ENCODE measurements at regions not wholly inside any gene's neighbourhood (a gene's known extent, or its start where the extent isn't known, plus 50 kb on each side); places are given as distances from the start of the nearest gene placed in this dataset.

DNA sequence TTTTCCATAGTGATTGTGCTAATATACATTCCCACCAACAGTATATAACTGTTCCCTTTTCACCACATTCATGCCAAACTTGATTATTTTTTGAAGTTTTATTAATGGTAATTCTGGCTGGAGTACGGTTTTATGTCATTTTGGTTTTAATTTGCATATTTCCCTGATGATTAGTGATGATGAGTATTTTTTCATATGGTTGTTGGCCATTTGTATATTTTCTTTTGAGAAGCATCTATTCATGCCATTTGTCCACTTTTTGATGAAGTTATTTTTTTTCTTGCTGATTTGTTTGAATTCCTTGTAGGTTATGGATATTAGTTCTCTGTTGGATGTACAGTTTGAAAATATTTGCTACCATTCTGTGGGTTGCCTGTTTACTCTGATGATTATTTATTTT, 484.4 kb upstream of the SPRY2 start:
- Histone ChIP-seq H3K27me3 (ENCODE audit: control insufficient read depth, insufficient read depth, low read length) (no peaks in the 10 kb centered on the region), H3K27ac (no peak overlapping the region), H3K4me3 (ENCODE audit: low read depth, low read length) (no peak overlapping the region), H3K4me2 (ENCODE audit: low read length) (no peak overlapping the region), H3K4me1 (no peaks in the 10 kb centered on the region), H3K9me3 (ENCODE audit: control insufficient read depth, low read length) (no peaks in the 10 kb centered on the region), H3K36me3 (ENCODE audit: control insufficient read depth, insufficient read depth, low read length) (no peaks in the 10 kb centered on the region), H3K9ac (no peak overlapping the region), H3K79me2 (no peaks in the 10 kb centered on the region), H2AFZ (no peak overlapping the region)
- TF ChIP-seq, protein P1, sequence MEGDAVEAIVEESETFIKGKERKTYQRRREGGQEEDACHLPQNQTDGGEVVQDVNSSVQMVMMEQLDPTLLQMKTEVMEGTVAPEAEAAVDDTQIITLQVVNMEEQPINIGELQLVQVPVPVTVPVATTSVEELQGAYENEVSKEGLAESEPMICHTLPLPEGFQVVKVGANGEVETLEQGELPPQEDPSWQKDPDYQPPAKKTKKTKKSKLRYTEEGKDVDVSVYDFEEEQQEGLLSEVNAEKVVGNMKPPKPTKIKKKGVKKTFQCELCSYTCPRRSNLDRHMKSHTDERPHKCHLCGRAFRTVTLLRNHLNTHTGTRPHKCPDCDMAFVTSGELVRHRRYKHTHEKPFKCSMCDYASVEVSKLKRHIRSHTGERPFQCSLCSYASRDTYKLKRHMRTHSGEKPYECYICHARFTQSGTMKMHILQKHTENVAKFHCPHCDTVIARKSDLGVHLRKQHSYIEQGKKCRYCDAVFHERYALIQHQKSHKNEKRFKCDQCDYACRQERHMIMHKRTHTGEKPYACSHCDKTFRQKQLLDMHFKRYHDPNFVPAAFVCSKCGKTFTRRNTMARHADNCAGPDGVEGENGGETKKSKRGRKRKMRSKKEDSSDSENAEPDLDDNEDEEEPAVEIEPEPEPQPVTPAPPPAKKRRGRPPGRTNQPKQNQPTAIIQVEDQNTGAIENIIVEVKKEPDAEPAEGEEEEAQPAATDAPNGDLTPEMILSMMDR (IDR thresholded peaks at IDR 0.05), result no peak

DNA sequence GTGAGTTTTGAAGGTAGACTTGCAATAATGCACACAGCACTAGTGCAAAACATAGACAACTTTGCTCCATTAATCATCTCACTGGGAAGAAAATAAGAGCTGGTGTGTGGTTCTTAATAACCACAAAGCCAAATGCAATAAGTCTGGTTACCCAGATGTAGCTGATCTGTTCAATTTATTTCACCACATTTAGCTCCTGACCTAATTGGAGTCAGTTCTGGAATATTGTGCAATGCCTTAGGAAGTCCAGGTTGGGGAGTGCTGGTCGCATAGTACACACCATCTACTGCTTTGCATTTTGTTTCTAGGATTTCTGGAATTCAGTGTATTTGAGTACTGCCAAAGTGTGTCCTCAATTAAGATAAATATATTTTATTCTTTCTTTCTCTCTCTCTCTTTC, 483.3 kb upstream of the SPRY2 start:
- no peak overlapping the region for H3K27ac ChIP-seq
- H3K27me3 ChIP-seq (ENCODE audit: control insufficient read depth, insufficient read depth, low read length), result no peaks in the 10 kb centered on the region
- no peak overlapping the region for H2AFZ ChIP-seq
- no peaks in the 10 kb centered on the region for H3K9me3 ChIP-seq (ENCODE audit: control insufficient read depth, low read length)
- TF ChIP-seq, protein P1 (IDR thresholded peaks at IDR 0.05), result no peak
- no peak overlapping the region for H3K4me3 ChIP-seq (ENCODE audit: low read depth, low read length)
- H3K4me2 ChIP-seq (ENCODE audit: low read length), result no peak overlapping the region
- H3K9ac ChIP-seq, result no peak overlapping the region
- H3K36me3 ChIP-seq (ENCODE audit: control insufficient read depth, insufficient read depth, low read length), result no peaks in the 10 kb centered on the region
- no peaks in the 10 kb centered on the region for H3K79me2 ChIP-seq
- H3K4me1 ChIP-seq, result no peaks in the 10 kb centered on the region

DNA sequence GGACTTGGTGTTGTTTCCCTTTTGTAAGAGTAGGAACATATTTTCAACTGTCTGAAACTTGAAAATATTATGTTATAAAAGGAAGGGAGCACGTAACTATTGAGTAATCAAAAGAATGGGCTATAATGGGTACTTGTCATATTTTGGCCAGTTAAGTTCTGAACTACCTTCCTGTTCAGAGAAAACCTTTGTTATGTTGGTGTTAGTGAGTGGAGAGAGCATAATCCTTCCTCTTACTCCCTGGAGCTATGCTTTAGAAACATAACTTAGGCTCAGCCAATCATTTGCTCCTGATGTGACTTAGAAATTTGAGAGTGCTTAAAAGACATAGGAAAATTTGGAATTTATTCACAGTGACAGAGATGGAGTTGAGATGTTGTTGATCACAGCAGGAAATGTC, 482.5 kb upstream of the SPRY2 start:
- Histone ChIP-seq H3K4me3 (ENCODE audit: low read depth, low read length) (no peak overlapping the region), H3K27ac (no peak overlapping the region), H3K4me2 (ENCODE audit: low read length) (no peak overlapping the region), H3K4me1 (no peaks in the 10 kb centered on the region), H3K9ac (no peak overlapping the region), H2AFZ (no peak overlapping the region), H3K9me3 (ENCODE audit: control insufficient read depth, low read length) (no peaks in the 10 kb centered on the region), H3K36me3 (ENCODE audit: control insufficient read depth, insufficient read depth, low read length) (no peaks in the 10 kb centered on the region), H3K27me3 (ENCODE audit: control insufficient read depth, insufficient read depth, low read length) (no peaks in the 10 kb centered on the region), H3K79me2 (no peaks in the 10 kb centered on the region)
- TF ChIP-seq, protein P1 (IDR thresholded peaks at IDR 0.05), result no peak

DNA sequence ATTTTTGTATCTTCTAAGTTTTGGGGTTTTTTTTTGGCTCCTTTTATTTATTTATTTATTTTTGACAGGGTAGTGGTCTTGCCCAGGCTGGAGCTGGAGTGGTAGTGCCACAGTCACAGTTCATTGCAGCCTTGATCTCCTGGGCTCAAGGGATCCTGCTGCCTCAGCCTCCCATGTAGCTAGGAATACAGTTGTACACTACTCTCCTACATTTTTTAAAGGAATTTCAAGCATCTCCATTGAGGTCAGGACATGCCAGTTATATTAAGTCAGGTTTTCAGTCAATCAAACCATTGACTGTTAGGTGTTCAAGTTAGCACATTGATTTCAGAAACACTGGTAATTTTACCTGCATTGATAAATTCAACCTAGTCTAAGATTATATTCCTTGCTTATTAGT, 480.5 kb upstream of the SPRY2 start:
- Histone ChIP-seq H3K4me1 (no peaks in the 10 kb centered on the region), H3K4me3 (ENCODE audit: low read depth, low read length) (no peak overlapping the region), H3K36me3 (ENCODE audit: control insufficient read depth, insufficient read depth, low read length) (no peaks in the 10 kb centered on the region), H3K27me3 (ENCODE audit: control insufficient read depth, insufficient read depth, low read length) (no peaks in the 10 kb centered on the region), H3K79me2 (no peaks in the 10 kb centered on the region), H3K9ac (no peak overlapping the region), H2AFZ (no peak overlapping the region), H3K27ac (no peak overlapping the region), H3K9me3 (ENCODE audit: control insufficient read depth, low read length) (no peaks in the 10 kb centered on the region), H3K4me2 (ENCODE audit: low read length) (no peak overlapping the region)
- TF ChIP-seq, protein P1 (IDR thresholded peaks at IDR 0.05), result no peak

DNA sequence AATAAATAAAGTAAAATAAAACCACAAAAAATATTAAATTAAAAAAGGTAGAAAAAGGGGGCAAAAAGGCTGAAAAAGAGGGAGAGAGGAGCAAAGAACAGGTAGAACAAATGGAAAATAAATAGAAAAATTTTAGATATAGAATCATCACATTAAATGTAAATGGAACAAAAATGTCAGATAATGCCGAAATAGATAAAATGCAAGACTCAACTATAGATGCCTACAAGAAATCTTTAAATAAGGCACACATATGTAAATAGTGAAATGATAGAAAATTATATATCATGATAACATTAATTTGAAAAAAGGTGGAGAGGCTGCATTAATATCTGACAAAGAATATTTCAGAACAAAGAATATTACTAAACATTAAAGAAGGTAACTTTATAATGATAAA, 477.1 kb upstream of the SPRY2 start:
- H3K9ac ChIP-seq, result no peak overlapping the region
- no peak overlapping the region for H3K4me3 ChIP-seq (ENCODE audit: low read depth, low read length)
- no peaks in the 10 kb centered on the region for H3K9me3 ChIP-seq (ENCODE audit: control insufficient read depth, low read length)
- H2AFZ ChIP-seq, result no peak overlapping the region
- H3K27me3 ChIP-seq (ENCODE audit: control insufficient read depth, insufficient read depth, low read length), result no peaks in the 10 kb centered on the region
- no peak overlapping the region for H3K4me2 ChIP-seq (ENCODE audit: low read length)
- H3K36me3 ChIP-seq (ENCODE audit: control insufficient read depth, insufficient read depth, low read length), result no peaks in the 10 kb centered on the region
- TF ChIP-seq, protein P1 (IDR thresholded peaks at IDR 0.05), result no peak
- H3K4me1 ChIP-seq, result no peaks in the 10 kb centered on the region
- no peak overlapping the region for H3K27ac ChIP-seq
- no peaks in the 10 kb centered on the region for H3K79me2 ChIP-seq
